HG03521 (cell line): ENCODE measurements at regions not wholly inside any gene's neighbourhood (a gene's known extent, or its start where the extent isn't known, plus 50 kb on each side); places are given as distances from the start of the nearest gene placed in this dataset.

Experiments
- ATAC-seq: cut with Tn5 transposase; IDR thresholded peaks from one replicate; pipeline ENCODE4 v1.9.1; 2021; ENCODE audit warnings: mild to moderate bottlenecking, moderate library complexity; ENCODE audit not compliant: unreplicated experiment

- no peak for ATAC-seq
These were observed 483.5 kb upstream of the POT1 start for GRCh38 chr7:125412890-125413665.

- no peak for ATAC-seq
These were observed 480.3 kb upstream of the POT1 start for GRCh38 chr7:125409921-125410320.

- ATAC-seq = no peak
These were observed 476.5 kb upstream of the POT1 start for GRCh38 chr7:125406111-125406510.

DNA sequence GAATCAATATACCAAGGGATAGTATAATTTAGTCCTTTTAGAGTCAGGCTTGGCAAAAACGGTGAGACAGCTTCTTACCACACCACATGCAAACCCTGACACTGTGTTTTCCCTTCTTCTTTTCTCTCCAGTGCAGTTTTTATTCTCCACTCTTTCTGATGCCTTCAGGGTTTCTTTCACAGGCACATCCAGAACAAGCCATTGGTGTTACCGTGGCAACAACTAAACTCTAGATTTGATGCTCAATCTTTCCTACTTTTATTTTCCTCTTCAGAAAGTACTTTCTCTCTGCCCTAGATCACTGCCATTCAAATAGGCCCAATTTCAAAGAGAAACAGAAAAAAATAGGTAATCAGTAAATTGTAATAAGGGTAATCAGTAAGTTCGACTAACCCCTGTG is 469.8 kb upstream of the POT1 start:
- ATAC-seq = no peak

DNA sequence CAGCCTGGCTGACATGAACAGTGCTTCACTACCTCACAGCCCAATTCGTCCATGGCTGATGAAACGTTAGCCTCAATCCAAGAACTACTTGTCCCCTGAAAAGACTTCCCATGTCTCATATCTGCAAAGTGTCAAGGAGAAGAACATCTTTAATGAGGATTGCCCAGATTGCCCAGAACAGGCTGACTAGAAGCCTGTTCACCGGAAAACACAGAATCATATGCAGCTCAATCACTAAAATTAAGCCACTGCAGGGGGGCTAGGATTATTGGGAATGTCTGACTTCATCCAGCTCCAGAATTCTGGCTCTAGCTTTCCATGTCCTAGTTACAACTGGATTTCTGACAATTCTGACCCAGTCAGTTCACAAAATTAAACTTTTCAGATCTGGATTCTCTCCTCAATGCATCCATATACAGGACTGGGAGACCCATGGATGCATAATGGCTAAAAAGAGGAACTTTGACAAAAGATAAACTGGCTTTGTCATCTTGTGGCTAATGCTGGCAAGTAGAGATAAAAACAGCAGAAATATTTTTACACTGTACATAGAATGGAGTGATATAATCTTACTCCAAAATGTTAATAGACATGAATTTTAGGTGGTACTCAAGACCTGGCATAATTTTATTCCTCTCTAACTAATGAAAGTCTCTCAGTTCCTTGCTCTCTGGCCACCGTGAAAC is 467.0 kb upstream of the POT1 start:
- no peak for ATAC-seq

- ATAC-seq = no peak
These were observed 462.3 kb upstream of the POT1 start for GRCh38 chr7:125391921-125392320.

DNA sequence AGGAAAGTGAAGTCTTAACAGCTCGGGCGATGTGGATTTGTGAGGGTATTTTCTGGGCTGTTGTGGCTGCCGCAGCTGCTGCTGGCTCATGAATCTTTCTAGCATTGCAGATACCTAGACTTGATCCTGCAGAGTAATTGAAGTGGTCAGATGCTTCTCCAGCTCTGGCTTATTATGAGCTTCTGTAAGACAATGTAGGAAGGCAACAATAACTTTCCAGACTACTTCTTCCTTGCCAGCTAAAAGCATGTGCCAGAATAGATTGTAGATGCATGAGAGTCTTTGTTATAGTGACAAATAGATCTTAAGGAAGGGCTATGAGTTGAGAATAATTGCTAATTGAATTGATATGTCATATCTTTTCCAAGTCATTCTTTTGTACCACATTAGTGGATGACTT is 461.4 kb upstream of the POT1 start:
- no peak for ATAC-seq

DNA sequence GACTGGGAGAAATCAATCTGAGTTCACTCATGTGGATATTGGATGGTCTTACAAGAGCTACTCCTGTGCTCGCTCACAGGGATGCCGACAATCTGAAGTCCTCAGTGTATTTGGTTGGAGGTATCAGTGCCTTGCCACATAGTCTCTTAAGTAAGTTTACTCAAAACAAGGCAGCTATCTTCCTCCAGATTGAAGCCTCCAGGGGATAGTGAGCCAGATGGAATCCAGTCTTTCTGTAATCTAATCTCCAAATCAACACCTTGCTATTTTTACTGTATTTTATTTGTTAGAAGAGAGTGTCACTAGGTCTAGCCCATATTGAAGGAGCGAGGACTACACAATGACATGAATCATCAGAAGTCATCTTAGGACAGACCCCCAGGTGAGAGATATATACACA is 456.6 kb upstream of the POT1 start:
- ATAC-seq = no peak

GRCh38 chr7:125383324-125383723 is 453.7 kb upstream of the POT1 start:
- no peak for ATAC-seq

- ATAC-seq = no peak
These were observed 452.8 kb upstream of the POT1 start for GRCh38 chr7:125382401-125382800.

DNA sequence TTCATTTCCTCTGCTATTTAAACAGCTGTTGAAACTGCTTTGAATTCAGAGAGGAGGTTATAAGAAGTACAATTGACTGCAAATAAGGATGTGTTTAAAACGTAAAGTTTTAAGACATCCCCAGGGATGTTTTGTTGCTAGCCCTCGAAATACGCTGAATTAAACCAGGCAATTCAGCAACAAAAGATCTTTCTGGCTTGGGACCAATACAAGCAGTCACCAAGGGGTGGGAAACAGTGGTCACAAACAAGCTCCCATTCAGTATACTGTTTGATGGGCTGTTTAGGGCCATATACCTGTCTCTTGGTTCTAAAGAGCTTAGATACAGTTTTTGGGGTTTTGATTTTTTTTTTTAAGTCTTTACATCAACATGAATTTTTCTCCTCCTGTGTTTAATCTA is 446.3 kb upstream of the POT1 start:
- ATAC-seq = no peak

DNA sequence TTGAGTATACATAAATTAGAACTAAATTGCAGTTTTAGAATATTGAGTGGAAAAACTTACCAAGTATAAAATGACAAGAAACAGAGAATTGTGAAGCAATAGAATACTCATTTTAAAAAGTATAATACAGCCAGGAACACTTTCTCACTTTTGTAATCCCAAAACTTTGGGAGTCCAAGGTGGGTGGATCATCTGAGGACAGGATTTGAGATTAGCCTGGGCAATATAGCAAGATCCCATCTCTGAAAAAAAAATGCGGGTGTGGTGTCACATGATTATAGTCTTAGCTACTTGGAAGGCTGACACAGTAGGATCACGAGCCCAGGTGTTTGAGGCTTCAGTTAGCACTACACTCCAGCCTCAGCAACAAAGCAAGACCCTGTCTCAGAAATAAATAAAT is 440.9 kb upstream of the POT1 start:
- no peak for ATAC-seq

DNA sequence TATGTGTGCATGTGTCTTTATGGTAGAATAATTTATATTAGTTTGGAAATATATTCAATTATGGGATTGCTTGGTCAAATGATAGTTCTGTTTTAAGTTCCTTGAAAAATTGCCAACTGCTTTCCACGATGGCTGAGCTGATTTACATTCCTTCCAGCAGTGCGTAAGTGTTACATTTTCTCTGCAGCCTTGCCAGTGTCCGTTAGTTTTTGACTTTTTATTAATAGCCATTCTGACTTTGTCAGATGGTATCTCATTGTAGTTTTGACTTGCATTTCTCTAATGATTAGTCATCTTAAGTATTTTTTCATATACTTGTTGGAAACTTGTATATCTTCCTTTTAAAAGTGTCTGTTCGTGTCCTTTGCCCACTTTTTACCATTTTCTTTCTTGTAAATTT is 434.2 kb upstream of the POT1 start:
- ATAC-seq = no peak

GRCh38 chr7:125358551-125359167 is 429.0 kb upstream of the POT1 start:
- ATAC-seq = no peak

- no peak for ATAC-seq
These were observed 428.2 kb upstream of the POT1 start for GRCh38 chr7:125357676-125358455.

DNA sequence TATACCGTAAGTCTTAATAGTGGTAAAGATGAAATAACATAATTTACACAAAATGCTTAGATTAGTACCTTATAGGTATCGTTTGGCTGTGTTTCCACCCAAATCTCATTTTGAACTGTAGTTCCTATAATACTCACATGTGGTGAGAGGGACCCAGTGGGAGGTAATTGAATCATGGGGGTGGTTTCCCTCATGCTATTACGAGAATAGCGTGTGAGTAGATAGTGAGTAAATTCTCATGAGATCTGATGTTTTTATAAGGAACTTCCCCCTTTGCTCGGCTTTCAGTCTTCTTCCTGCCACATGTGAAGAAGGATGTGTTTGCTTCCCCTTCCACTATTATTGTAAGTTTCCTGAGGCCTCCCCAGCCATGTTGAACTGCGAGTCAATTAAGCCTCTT is 426.3 kb upstream of the POT1 start:
- no peak for ATAC-seq

DNA sequence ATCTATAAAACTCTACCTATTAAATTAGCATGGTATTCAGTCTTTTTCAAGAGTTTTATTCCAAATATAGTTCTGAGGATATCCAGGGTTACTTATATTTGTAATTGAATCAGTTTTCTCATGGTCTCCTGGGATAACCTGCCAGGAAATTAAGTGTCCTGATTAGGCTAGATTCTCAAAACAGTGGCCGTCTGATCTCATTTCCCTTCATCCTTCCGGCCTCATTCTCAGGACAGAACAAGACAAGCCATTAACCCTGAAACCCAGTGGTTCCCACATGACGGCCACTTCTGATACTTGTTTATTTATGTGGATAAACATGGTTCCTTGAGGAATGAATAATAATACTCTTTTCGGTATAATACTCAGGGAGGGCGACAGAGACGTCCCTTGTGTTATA is 417.6 kb upstream of the POT1 start:
- no peak for ATAC-seq

GRCh38 chr7:125338110-125338509 is 408.5 kb upstream of the POT1 start:
- no peak for ATAC-seq

DNA sequence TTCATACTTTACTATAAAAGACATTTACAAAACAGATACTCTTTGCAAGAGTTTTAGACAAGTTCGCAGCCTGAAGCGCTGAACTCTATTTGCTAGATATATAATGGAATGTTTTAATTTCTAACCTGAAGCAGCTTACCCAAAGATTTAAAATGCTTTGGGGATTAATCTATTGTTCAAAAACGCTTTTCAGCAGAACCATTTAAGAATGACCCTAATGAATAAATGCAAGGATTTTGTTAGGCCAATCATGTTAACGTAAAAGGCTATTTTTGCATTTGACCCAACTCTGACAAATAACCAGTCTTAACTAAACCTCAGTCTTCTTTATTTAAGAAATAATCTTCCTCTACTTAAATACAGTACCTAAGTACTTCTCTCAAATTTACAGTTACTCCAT is 406.7 kb upstream of the POT1 start:
- ATAC-seq = no peak

DNA sequence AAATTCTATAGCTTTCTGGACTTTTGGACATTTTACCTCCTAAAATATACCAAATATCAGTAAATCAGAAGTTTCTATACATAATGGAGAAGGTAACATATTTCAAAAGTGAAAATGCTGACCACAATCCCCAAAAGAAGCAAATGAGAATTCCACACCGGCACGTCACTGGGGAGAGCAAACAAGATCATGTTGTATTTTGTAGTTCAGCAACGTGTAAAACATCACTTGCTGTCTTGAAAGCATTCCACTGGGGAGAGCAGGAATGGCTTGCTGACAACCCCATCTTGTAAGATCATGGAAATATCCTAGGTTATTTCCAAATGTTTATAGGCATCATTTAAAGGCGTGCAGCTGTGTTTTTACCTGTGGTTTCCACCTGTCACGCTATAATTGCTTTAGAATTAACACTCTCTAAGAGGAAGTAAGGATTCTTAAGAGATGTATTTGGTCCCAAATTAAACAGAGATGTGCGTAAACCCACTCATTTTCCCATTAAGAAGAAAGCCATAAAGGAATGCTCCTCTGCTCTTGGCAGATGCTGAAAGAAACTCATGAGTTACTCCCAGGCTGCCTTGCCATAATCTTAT is 397.1 kb upstream of the POT1 start:
- no peak for ATAC-seq

GRCh38 chr7:125316466-125316865 is 386.8 kb upstream of the POT1 start:
- no peak for ATAC-seq
